ENCODE measurements at regions not wholly inside any gene's neighbourhood (a gene's known extent, or its start where the extent isn't known, plus 50 kb on each side); places are given as distances from the start of the nearest gene placed in this dataset.

- H3K4me3 Mint-ChIP-seq: no peak overlapping the region
- Histone ChIP-seq H3K27ac (ENCODE audit: low read length in 2 of 2) (no peak overlapping the region), H3K4me1 (ENCODE audit: control insufficient read depth in 2 of 2, insufficient read depth in 2 of 2, low read length in 2 of 2) (no peaks in the 10 kb centered on the region), H3K4me3 (ENCODE audit: control extremely low read depth in 1 of 5, extremely low read depth in 1 of 5, insufficient read depth in 1 of 5, low read depth in 2 of 5, low read length in 4 of 5) (no peak overlapping the region), H3K9me3 (ENCODE audit: control extremely low read depth in 1 of 3, control insufficient read depth in 2 of 3, insufficient read depth in 1 of 3, low read length in 2 of 3) (no peaks in the 10 kb centered on the region), H3K4me2 (replicated peaks; ENCODE audit: low read depth, low read length, poor library complexity, severe bottlenecking) (no peak overlapping the region), H4K20me1 (ENCODE audit: control insufficient read depth, insufficient read depth, low read length, poor library complexity, severe bottlenecking) (no peaks in the 10 kb centered on the region), H3K79me2 (ENCODE audit: control insufficient read depth, insufficient read depth, low read length) (no peaks in the 10 kb centered on the region), H2AFZ (ENCODE audit: insufficient read depth, low read depth, low read length, poor library complexity, severe bottlenecking) (no peak overlapping the region), H3K9ac (ENCODE audit: low read length) (no peak overlapping the region), H3K27me3 (replicated peaks in 1 of 4; ENCODE audit: control extremely low read depth in 1 of 4, control insufficient read depth in 3 of 4, insufficient read depth in 4 of 4, low read length in 3 of 4) (no peaks in the 10 kb centered on the region), H3K36me3 (replicated peaks in 1 of 2; ENCODE audit: control extremely low read depth in 1 of 2, control insufficient read depth in 1 of 2, extremely low read depth in 1 of 2, insufficient read depth in 2 of 2, low read length in 1 of 2) (no peaks in the 10 kb centered on the region)
- ATAC-seq (ENCODE audit: low read depth): no peak
- no peaks in the 10 kb centered on the region for H3K9me3 Mint-ChIP-seq (ENCODE audit: insufficient read depth)
- DNase-seq: no peak
- H3K27me3 Mint-ChIP-seq: peaks cover 5% of the 10 kb centered on the region
- TF ChIP-seq EZH2 (IDR thresholded peaks at IDR 0.05; ENCODE audit: borderline replicate concordance, insufficient read depth, low read depth, low read length, poor library complexity, severe bottlenecking): no peak
- TF ChIP-seq CTCF (IDR thresholded peaks at IDR 0.05): no peak
- intact Hi-C loops (cut with micrococcal nuclease): no loop called here
- no peak overlapping the region for H3K27ac Mint-ChIP-seq
- WGBS (ENCODE audit: insufficient coverage): 54% methylated on average over 3 of the region's 4 CpGs
- no peaks in the 10 kb centered on the region for H3K4me1 Mint-ChIP-seq
- ChIA-PET CTCF (no interaction called here), POLR2A (no interaction called here)
These were observed 81.1 kb downstream of the SOX14 start for GRCh38 chr3:137845194-137845593.

GRCh38 chr3:137845666-137846065 is 81.6 kb downstream of the SOX14 start:
- Histone ChIP-seq H3K9ac (ENCODE audit: low read length) (no peak overlapping the region), H3K27ac (ENCODE audit: low read length in 2 of 2) (no peak overlapping the region), H3K9me3 (ENCODE audit: control extremely low read depth in 1 of 3, control insufficient read depth in 2 of 3, insufficient read depth in 1 of 3, low read length in 2 of 3) (no peaks in the 10 kb centered on the region), H3K4me3 (ENCODE audit: control extremely low read depth in 1 of 5, extremely low read depth in 1 of 5, insufficient read depth in 1 of 5, low read depth in 2 of 5, low read length in 4 of 5) (no peak overlapping the region), H2AFZ (ENCODE audit: insufficient read depth, low read depth, low read length, poor library complexity, severe bottlenecking) (no peak overlapping the region), H3K4me2 (replicated peaks; ENCODE audit: low read depth, low read length, poor library complexity, severe bottlenecking) (no peak overlapping the region), H3K36me3 (replicated peaks in 1 of 2; ENCODE audit: control extremely low read depth in 1 of 2, control insufficient read depth in 1 of 2, extremely low read depth in 1 of 2, insufficient read depth in 2 of 2, low read length in 1 of 2) (no peaks in the 10 kb centered on the region), H3K27me3 (replicated peaks in 1 of 4; ENCODE audit: control extremely low read depth in 1 of 4, control insufficient read depth in 3 of 4, insufficient read depth in 4 of 4, low read length in 3 of 4) (no peaks in the 10 kb centered on the region), H3K4me1 (ENCODE audit: control insufficient read depth in 2 of 2, insufficient read depth in 2 of 2, low read length in 2 of 2) (no peaks in the 10 kb centered on the region), H4K20me1 (ENCODE audit: control insufficient read depth, insufficient read depth, low read length, poor library complexity, severe bottlenecking) (no peaks in the 10 kb centered on the region), H3K79me2 (ENCODE audit: control insufficient read depth, insufficient read depth, low read length) (no peaks in the 10 kb centered on the region)
- TF ChIP-seq CTCF (IDR thresholded peaks at IDR 0.05) (no peak), EZH2 (IDR thresholded peaks at IDR 0.05; ENCODE audit: borderline replicate concordance, insufficient read depth, low read depth, low read length, poor library complexity, severe bottlenecking) (no peak)
- Mint-ChIP-seq H3K4me3 (no peak overlapping the region), H3K27ac (no peak overlapping the region), H3K27me3 (peaks cover 5% of the 10 kb centered on the region), H3K9me3 (ENCODE audit: insufficient read depth) (no peaks in the 10 kb centered on the region), H3K4me1 (no peaks in the 10 kb centered on the region)
- WGBS (ENCODE audit: insufficient coverage): 71% methylated on average over 2 of the region's 3 CpGs
- no peak for DNase-seq
- CTCF ChIA-PET: interaction anchor here (0.6 kb wide), 1 partner anchor 63 kb away, joined by 5 read pairs; no protein-coding TSS in a partner anchor
- intact Hi-C loops (cut with micrococcal nuclease): no loop called here
- ATAC-seq (ENCODE audit: low read depth): no peak
- POLR2A ChIA-PET: no interaction called here

All from B cell (primary cell).